ENCODE measurements at regions not wholly inside any gene's neighbourhood (a gene's known extent, or its start where the extent isn't known, plus 50 kb on each side); places are given as distances from the start of the nearest gene placed in this dataset.

DNA sequence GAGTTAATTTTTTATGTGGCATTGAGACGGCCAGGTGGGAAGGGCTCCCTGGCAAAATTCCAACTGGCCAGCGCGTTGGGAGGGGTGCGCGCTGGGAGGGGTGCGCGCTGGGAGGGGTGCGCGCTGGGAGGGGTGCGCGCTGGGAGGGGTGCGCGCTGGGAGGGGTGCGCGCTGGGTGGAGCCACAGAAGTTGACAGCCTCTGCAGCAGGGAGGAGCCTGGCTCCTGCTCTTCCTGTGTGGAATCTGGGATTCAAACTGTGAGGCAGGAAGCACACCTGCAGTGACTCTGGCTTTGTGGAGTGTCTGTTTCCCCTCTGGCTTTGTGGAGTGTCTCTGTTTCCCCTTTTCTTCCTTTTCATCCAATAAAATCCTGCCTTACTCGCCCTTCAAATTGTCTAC, 147.9 kb upstream of the CBLN2 start:
- no peak for FAIRE-seq

DNA sequence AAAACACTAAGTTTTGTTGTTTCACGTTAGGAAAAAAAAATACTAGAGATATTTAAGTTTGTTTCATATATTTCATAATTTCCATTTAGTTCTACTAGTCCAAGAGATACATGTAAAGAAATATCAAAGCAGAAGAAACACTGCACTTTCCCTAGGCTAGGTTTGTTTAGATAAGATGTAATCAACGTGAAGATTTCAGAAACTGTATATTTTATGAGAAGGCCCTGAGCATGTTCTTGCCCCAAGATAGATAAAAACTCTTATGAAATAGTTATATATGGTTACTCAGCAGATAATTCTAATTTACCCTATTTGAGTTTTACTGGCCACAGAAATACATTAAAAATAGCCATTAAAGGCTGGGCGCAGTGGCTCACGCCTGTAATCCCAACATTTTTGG, 143.6 kb upstream of the CBLN2 start:
- no peak for FAIRE-seq

DNA sequence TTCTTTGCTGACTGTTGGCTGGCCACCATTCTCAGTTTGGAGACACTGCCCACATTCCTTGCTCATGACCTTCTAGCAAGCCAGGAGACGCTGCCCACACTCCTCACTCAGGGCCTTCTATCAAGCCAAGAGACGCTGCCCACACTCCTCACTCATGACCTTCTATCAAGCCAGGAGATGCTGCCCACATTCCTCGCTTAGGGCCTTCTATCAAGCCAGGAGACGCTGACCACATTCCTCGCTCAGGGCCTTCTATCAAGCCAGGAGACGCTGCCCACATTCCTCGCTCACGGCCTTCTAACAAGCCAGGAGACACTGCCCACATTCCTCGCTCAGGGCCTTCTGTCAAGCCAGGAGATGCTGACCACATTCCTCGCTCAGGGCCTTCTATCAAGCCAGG, 131.3 kb upstream of the CBLN2 start:
- no peak for FAIRE-seq

DNA sequence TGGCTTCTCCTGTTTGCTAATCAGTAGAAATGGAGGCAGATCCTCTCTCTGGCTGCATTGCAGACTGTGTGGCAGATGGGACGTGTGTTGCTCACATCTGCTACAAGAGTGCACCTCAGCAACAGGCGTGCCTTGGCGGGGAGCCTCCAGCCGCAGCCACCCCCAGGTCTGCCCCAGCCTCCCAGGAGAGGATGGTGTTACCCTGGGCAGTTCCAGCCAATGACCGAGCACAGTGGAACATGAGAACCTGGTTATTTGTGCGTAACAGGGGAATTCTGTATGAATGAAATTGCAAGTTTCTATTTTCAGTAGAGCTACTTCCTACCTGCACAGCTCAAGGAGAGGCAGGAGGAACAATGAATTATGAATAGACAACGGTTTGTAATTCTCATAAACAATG, 130.6 kb upstream of the CBLN2 start:
- FAIRE-seq: no peak

GRCh38 chr18:72673242-72673641, 129.1 kb upstream of the CBLN2 start:
- FAIRE-seq: no peak

- FAIRE-seq: peak; percentile 93
Measured at GRCh38 chr18:72672364-72673184, 128.4 kb upstream of the CBLN2 start.

GRCh38 chr18:72667932-72668331, 123.8 kb upstream of the CBLN2 start:
- no peak for FAIRE-seq

GRCh38 chr18:72652990-72653593, 109.0 kb upstream of the CBLN2 start:
- FAIRE-seq: no peak

DNA sequence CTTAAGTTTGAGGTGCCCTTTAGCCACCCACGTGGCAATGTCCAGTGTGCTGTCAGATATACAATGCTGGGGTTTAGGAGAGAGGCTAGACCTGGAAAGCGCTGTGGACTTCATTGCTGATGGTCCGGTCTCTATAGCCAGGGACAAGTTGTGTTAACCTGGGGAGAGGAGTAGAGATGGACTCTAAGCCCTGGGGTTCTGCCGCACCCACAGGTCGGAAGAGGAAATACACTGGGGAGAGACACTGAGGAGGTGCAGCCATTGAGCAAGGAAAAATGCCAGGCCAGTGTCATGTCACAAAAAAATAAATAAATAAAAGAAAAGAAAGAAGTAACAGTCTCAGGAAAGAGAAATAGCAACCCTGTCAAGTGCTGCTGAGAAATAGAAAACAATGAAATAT, 106.9 kb upstream of the CBLN2 start:
- no peak for FAIRE-seq

DNA sequence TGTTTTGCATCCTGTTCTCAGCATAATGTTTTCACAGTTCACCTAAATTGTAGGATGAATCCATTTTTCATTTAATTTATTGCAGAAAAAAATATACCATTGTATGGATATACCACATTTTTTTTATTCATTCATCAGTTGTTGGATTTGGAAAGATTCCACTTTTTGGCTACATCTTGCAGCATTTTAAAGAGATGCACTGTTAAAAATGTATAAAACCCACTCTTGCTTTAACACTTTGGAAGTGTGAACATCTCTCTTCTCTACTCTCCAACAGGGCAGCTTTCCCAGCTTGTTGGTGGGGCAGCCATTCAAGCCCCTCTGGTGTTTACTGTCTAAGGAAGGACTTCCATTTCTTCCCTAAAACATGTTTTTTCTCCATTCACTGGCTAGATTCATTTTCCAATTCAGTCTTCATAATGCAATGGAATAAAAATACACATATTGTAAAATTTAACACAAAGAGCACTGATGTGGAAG, 104.4 kb upstream of the CBLN2 start:
- FAIRE-seq: no peak

DNA sequence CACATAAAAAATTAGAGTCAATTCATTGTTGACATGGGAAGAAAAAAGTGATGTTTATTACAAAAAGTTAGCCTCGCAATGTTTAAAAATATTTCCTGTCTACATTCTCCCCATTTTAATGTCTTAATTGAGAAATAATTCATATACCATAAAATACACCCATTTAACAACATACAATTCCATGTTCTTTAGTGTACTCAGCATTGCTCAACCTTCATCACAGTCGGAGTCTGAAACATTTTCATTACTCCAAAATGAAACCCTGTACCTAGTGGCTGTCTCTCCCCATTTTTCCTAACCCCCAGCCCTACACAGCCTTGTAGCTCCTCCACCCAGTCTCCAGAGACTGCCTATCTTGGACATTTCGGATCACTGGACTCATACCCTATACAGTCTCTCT, 103.9 kb upstream of the CBLN2 start:
- no peak for FAIRE-seq

DNA sequence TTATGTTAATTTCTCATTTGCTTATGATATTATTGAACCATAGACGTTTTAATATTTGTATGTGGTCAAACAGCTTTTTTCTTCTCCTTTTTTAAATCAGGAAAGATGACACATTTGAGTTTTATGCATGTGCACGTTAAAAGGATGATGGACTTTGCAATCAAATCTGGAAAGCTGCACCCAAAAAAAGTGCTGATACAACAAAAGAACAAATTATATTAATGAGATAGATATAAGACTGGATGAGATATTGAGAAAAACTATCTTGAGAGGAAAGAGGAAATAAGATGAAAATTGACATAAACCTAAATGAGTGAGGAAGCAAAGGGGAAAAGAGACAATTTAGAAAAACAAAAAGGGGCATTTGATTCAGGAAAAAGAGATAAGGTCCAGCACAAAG, 96.4 kb upstream of the CBLN2 start:
- no peak for FAIRE-seq

GRCh38 chr18:72638376-72638775, 94.2 kb upstream of the CBLN2 start:
- FAIRE-seq: no peak

DNA sequence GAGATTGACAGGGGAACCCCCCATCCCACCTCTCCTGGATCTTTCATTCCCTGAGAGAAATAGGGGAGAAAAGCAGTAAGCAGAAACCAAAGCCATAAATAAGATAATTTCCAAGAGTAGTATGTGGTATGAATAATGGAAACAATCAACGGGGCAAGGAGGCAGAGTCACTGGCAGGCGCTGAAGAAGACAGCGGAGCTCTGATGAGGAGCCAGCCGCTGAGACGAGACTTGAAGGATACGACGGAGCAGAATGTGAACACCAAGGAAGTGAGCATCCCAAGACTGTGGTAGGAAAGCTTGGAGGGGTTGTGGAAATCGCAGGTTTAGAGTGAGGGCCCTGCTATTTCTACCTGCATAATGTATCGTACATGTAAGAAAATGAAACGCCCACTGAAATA, 93.6 kb upstream of the CBLN2 start:
- no peak for FAIRE-seq

GRCh38 chr18:72637299-72637698, 93.2 kb upstream of the CBLN2 start:
- FAIRE-seq: no peak

DNA sequence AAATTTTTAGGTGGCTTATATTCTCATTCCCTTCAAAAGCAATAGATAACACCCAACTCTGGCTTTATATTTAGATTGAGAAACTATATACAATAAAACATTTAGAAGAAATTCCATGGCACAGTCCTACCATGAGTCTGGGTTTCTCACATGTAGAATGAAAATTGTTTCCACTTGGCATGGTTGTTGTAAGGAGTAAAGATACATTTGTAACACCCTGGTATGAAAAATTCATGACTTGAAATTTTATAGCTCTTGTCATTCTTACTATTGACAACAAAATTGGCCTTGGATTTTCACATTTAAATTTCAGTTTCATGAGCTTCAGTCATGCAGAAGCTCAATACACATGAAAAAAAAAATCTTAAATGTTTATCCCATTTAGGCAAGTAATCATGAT, 92.5 kb upstream of the CBLN2 start:
- no peak for FAIRE-seq

- no peak for FAIRE-seq
Measured at GRCh38 chr18:72634500-72634899, 90.4 kb upstream of the CBLN2 start.

GRCh38 chr18:72630991-72631390, 86.8 kb upstream of the CBLN2 start:
- FAIRE-seq: no peak

GRCh38 chr18:72623444-72623843, 79.3 kb upstream of the CBLN2 start:
- no peak for FAIRE-seq

- no peak for FAIRE-seq
Measured at GRCh38 chr18:72613534-72613930, 69.4 kb upstream of the CBLN2 start.

DNA sequence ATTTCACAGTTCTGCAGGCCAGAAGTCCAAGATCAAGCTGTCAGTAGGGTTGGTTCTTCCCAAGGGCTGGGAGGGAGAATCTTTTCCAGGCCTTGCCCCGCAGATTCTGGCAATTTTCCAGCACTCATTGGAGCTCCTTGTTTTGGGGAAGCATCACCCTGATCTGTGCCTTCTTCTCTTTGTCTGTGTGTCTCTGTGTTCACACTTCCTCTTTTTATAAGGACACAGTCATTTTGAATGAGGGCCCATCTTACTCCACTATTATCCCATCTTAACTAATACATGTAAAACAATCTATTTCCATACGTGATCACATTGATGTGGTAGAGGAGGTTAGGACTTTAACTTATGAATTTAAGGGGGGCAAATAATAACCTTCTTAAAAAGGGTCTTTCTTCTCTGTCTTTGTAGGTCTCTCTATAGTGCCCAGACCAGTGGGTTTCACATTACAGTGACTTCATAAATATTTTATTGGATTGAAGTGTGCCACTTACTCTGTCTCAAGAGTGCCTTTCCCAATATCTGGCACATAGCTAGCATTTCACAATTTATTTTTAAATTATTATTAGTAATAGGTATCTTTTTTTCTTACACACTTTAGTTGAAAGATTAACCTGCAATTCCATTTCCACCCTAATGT, 68.9 kb upstream of the CBLN2 start:
- no peak for FAIRE-seq

- no peak for FAIRE-seq
Measured at GRCh38 chr18:72605376-72605775, 61.2 kb upstream of the CBLN2 start.

- no peak for FAIRE-seq
Measured at GRCh38 chr18:72601944-72602343, 57.8 kb upstream of the CBLN2 start.

DNA sequence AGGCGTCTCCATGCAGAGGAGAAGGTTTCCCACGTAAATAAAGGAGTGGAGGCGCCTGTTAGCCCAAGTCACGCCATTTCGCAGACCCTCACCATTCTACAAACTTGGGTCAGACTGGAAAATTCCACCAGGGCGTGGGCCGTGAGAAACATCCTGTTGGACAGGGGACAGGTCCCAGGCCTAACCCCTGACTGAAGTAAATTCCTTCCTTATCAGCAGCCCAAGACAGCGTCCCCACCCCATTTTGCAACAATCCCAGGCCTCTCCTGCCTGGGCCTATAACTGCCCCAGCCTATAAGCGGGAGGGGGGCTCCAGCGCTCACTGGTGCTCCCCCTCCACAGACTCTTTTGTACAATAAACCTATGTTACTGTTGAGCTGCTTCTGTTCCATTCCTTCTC, 57.3 kb upstream of the CBLN2 start:
- no peak for FAIRE-seq
